ENCODE measurements at regions not wholly inside any gene's neighbourhood (a gene's known extent, or its start where the extent isn't known, plus 50 kb on each side); places are given as distances from the start of the nearest gene placed in this dataset.

- Histone ChIP-seq H3K9me3 (ENCODE audit: control insufficient read depth, insufficient read depth, low read length) (no peaks in the 10 kb centered on the region), H3K9me2 (replicated peaks; ENCODE audit: control insufficient read depth, low read length) (no peaks in the 10 kb centered on the region), H3K4me1 (ENCODE audit: control insufficient read depth, low read length) (no peaks in the 10 kb centered on the region), H3K36me3 (ENCODE audit: control insufficient read depth, low read length) (no peaks in the 10 kb centered on the region), H3K4me2 (ENCODE audit: low read length) (no peak overlapping the region), H4K20me1 (ENCODE audit: control insufficient read depth, insufficient read depth, low read depth, low read length) (no peaks in the 10 kb centered on the region), H3K4me3 (ENCODE audit: low read length) (no peak overlapping the region), H3F3A (ENCODE audit: control insufficient read depth, insufficient read depth) (no peaks in the 10 kb centered on the region), H3K79me2 (ENCODE audit: control insufficient read depth, low read length) (no peaks in the 10 kb centered on the region), H3K27ac (ENCODE audit: low read depth, low read length) (no peak overlapping the region), H3K27me3 (ENCODE audit: control insufficient read depth, low read length) (no peaks in the 10 kb centered on the region)
- TF ChIP-seq CTCF (IDR thresholded peaks at IDR 0.05; ENCODE audit: low read depth, low read length, poor library complexity, severe bottlenecking) (no peak), EZH2phosphoT487 (IDR thresholded peaks at IDR 0.05; ENCODE audit: borderline replicate concordance, low read length) (no peak)
Measured at GRCh38 chr18:37698508-37699040, 133.0 kb upstream of the CELF4 start.

- Histone ChIP-seq H3K9me3 (ENCODE audit: control insufficient read depth, insufficient read depth, low read length) (no peaks in the 10 kb centered on the region), H3K27me3 (ENCODE audit: control insufficient read depth, low read length) (no peaks in the 10 kb centered on the region), H3K4me3 (ENCODE audit: low read length) (no peak overlapping the region), H3K36me3 (ENCODE audit: control insufficient read depth, low read length) (no peaks in the 10 kb centered on the region), H3K27ac (ENCODE audit: low read depth, low read length) (no peak overlapping the region), H3K79me2 (ENCODE audit: control insufficient read depth, low read length) (no peaks in the 10 kb centered on the region), H3K4me1 (ENCODE audit: control insufficient read depth, low read length) (no peaks in the 10 kb centered on the region), H3K9me2 (replicated peaks; ENCODE audit: control insufficient read depth, low read length) (no peaks in the 10 kb centered on the region), H3K4me2 (ENCODE audit: low read length) (no peak overlapping the region), H4K20me1 (ENCODE audit: control insufficient read depth, insufficient read depth, low read depth, low read length) (no peaks in the 10 kb centered on the region), H3F3A (ENCODE audit: control insufficient read depth, insufficient read depth) (no peaks in the 10 kb centered on the region)
- TF ChIP-seq EZH2phosphoT487 (IDR thresholded peaks at IDR 0.05; ENCODE audit: borderline replicate concordance, low read length) (no peak), CTCF (IDR thresholded peaks at IDR 0.05; ENCODE audit: low read depth, low read length, poor library complexity, severe bottlenecking) (no peak)
Measured at GRCh38 chr18:37694516-37694915, 128.9 kb upstream of the CELF4 start.

- H3K4me3 ChIP-seq (ENCODE audit: low read length): no peak overlapping the region
- H3K9me3 ChIP-seq (ENCODE audit: control insufficient read depth, insufficient read depth, low read length): no peaks in the 10 kb centered on the region
- no peak overlapping the region for H3K27ac ChIP-seq (ENCODE audit: low read depth, low read length)
- H3K79me2 ChIP-seq (ENCODE audit: control insufficient read depth, low read length): no peaks in the 10 kb centered on the region
- no peaks in the 10 kb centered on the region for H3F3A ChIP-seq (ENCODE audit: control insufficient read depth, insufficient read depth)
- TF ChIP-seq EZH2phosphoT487 (IDR thresholded peaks at IDR 0.05; ENCODE audit: borderline replicate concordance, low read length): no peak
- TF ChIP-seq CTCF (IDR thresholded peaks at IDR 0.05; ENCODE audit: low read depth, low read length, poor library complexity, severe bottlenecking): no peak
- H4K20me1 ChIP-seq (ENCODE audit: control insufficient read depth, insufficient read depth, low read depth, low read length): no peaks in the 10 kb centered on the region
- no peaks in the 10 kb centered on the region for H3K9me2 ChIP-seq (replicated peaks; ENCODE audit: control insufficient read depth, low read length)
- H3K4me1 ChIP-seq (ENCODE audit: control insufficient read depth, low read length): no peaks in the 10 kb centered on the region
- H3K36me3 ChIP-seq (ENCODE audit: control insufficient read depth, low read length): no peaks in the 10 kb centered on the region
- H3K27me3 ChIP-seq (ENCODE audit: control insufficient read depth, low read length): no peaks in the 10 kb centered on the region
- no peak overlapping the region for H3K4me2 ChIP-seq (ENCODE audit: low read length)
Measured at GRCh38 chr18:37691162-37691561, 125.6 kb upstream of the CELF4 start.

Measured in DOHH2 (cell line).